Smooth muscle cell (in vitro differentiated cells): ENCODE measurements at regions not wholly inside any gene's neighbourhood (a gene's known extent, or its start where the extent isn't known, plus 50 kb on each side); places are given as distances from the start of the nearest gene placed in this dataset.
"Not testable (repeated sequence)": the region's sequence is repeated elsewhere in the genome, so short reads cannot be mapped to it uniquely, and the experiment has no call there.

Experiments used
- DNase-seq: peaks from one replicate; lab custom pipeline; 2025; ENCODE audit not compliant: unreplicated experiment; lab: John Stamatoyannopoulos, UW
- H2AFZ ChIP-seq: fragments of 200-600 bp; sonication (generic); 2 replicates; pipeline ENCODE4 v1.6.0; 2016; ENCODE audit warnings: antibody characterized with exemption, low read depth, mild to moderate bottlenecking
- H3F3A ChIP-seq: fragments of 200-600 bp; sonication (generic); 2 replicates; pipeline ENCODE4 v1.6.0; 2017; ENCODE audit warnings: antibody characterized with exemption, low read depth
- H3K27ac ChIP-seq: fragments of 200-600 bp; sonication (generic); 2 replicates; pipeline ENCODE4 v1.5.1; 2016; ENCODE audit warnings: low read depth, mild to moderate bottlenecking
- H3K27me3 ChIP-seq: fragments of 200-600 bp; sonication (generic); 2 replicates; pipeline ENCODE4 v1.6.1; 2016; ENCODE audit warnings: low read depth, mild to moderate bottlenecking
- H3K36me3 ChIP-seq: fragments of 200-600 bp; sonication (generic); 2 replicates; pipeline ENCODE4 v1.5.1; 2016; ENCODE audit warnings: low read depth
- H3K4me1 ChIP-seq: fragments of 200-600 bp; sonication (generic); 2 replicates; pipeline ENCODE4 v1.5.1; 2016; ENCODE audit warnings: low read depth
- H3K4me2 ChIP-seq: fragments of 200-600 bp; sonication (generic); 2 replicates; pipeline ENCODE4 v1.6.0; 2016; ENCODE audit warnings: mild to moderate bottlenecking
- H3K4me3 ChIP-seq: fragments of 200-600 bp; sonication (generic); 2 replicates; pipeline ENCODE4 v1.5.1; 2016; ENCODE audit warnings: mild to moderate bottlenecking
- H3K79me2 ChIP-seq: fragments of 200-600 bp; sonication (generic); 2 replicates; pipeline ENCODE4 v1.6.0; 2016; ENCODE audit warnings: low read depth, mild to moderate bottlenecking
- H3K9ac ChIP-seq: fragments of 200-600 bp; sonication (generic); 2 replicates; pipeline ENCODE4 v1.6.0; 2016; ENCODE audit warnings: low read depth
- H3K9me3 ChIP-seq: fragments of 200-600 bp; sonication (generic); replicated peaks from 2 replicates; pipeline ENCODE4 v1.5.1; 2016; ENCODE audit warnings: low read depth
- H4K20me1 ChIP-seq: fragments of 200-600 bp; sonication (generic); 2 replicates; pipeline ENCODE4 v1.6.0; 2016; ENCODE audit warnings: low read depth
- CTCF ChIP-seq: fragments of 200-600 bp; sonication (generic); IDR thresholded peaks from 2 replicates; pipeline ENCODE4 v1.5.1; 2017; ENCODE audit warnings: borderline replicate concordance, mild to moderate bottlenecking, antibody characterized with exemption; ENCODE audit not compliant: insufficient read depth, poor library complexity, severe bottlenecking
- WGBS: methylation state at CpG from one replicate; pipeline ENCODE4 v1.1.7; 2016; ENCODE audit warnings: low lambda C conversion rate; 5-methylcytosine and 5-hydroxymethylcytosine counted together

- no peaks in the 10 kb centered on the region for H3K79me2 ChIP-seq
- H4K20me1 ChIP-seq: no peaks in the 10 kb centered on the region
- H3K4me1 ChIP-seq: no peaks in the 10 kb centered on the region
- no peak overlapping the region for H3K27ac ChIP-seq
- no peaks in the 10 kb centered on the region for H3K9me3 ChIP-seq
- no peaks in the 10 kb centered on the region for H3F3A ChIP-seq
- DNase-seq: no peak
- no peaks in the 10 kb centered on the region for H3K27me3 ChIP-seq
- H3K4me3 ChIP-seq: no peak overlapping the region
- H3K36me3 ChIP-seq: no peaks in the 10 kb centered on the region
- no peak overlapping the region for H3K4me2 ChIP-seq
- H3K9ac ChIP-seq: no peak overlapping the region
- no peak overlapping the region for H2AFZ ChIP-seq
- no peak for TF ChIP-seq CTCF
Observed at GRCh38 chr13:50742968-50743367, 100.5 kb downstream of the DLEU7 start.

GRCh38 chr13:50744116-50744660 is 99.3 kb downstream of the DLEU7 start:
- Histone ChIP-seq H3K4me2 (no peak overlapping the region), H3K27ac (no peak overlapping the region), H3K4me3 (no peak overlapping the region), H3K9me3 (no peaks in the 10 kb centered on the region), H4K20me1 (no peaks in the 10 kb centered on the region), H3F3A (no peaks in the 10 kb centered on the region), H2AFZ (no peak overlapping the region), H3K27me3 (no peaks in the 10 kb centered on the region), H3K4me1 (no peaks in the 10 kb centered on the region), H3K79me2 (no peaks in the 10 kb centered on the region), H3K9ac (no peak overlapping the region), H3K36me3 (no peaks in the 10 kb centered on the region)
- TF ChIP-seq CTCF: no peak
- DNase-seq: no peak
- 87% methylated on average over 6 of the region's 6 CpGs for WGBS

- Histone ChIP-seq H2AFZ (no peak overlapping the region), H3K4me3 (no peak overlapping the region), H4K20me1 (no peaks in the 10 kb centered on the region), H3K27me3 (no peaks in the 10 kb centered on the region), H3K4me2 (no peak overlapping the region), H3K4me1 (no peaks in the 10 kb centered on the region), H3K9me3 (no peaks in the 10 kb centered on the region), H3K36me3 (no peaks in the 10 kb centered on the region), H3F3A (no peaks in the 10 kb centered on the region), H3K79me2 (no peaks in the 10 kb centered on the region), H3K9ac (no peak overlapping the region), H3K27ac (no peak overlapping the region)
- 91% methylated on average over 4 of the region's 4 CpGs for WGBS
- DNase-seq: no peak
- TF ChIP-seq CTCF: no peak
Observed at GRCh38 chr13:50745542-50746115, 97.9 kb downstream of the DLEU7 start.

GRCh38 chr13:50747737-50748350 is 95.6 kb downstream of the DLEU7 start:
- no peaks in the 10 kb centered on the region for H3F3A ChIP-seq
- no peaks in the 10 kb centered on the region for H3K36me3 ChIP-seq
- no peaks in the 10 kb centered on the region for H3K27me3 ChIP-seq
- no peak overlapping the region for H3K4me3 ChIP-seq
- no peaks in the 10 kb centered on the region for H3K9me3 ChIP-seq
- WGBS: 64% methylated on average over 3 of the region's 3 CpGs
- no peak overlapping the region for H3K27ac ChIP-seq
- TF ChIP-seq CTCF: no peak
- no peak overlapping the region for H3K4me2 ChIP-seq
- no peak overlapping the region for H2AFZ ChIP-seq
- H3K79me2 ChIP-seq: no peaks in the 10 kb centered on the region
- H3K9ac ChIP-seq: no peak overlapping the region
- DNase-seq: no peak
- H4K20me1 ChIP-seq: no peaks in the 10 kb centered on the region
- H3K4me1 ChIP-seq: no peaks in the 10 kb centered on the region

- not testable (repeated sequence) for H3K4me1 ChIP-seq, H2AFZ ChIP-seq, DNase-seq, H3K9me3 ChIP-seq, H3K27me3 ChIP-seq, H3K9ac ChIP-seq, H3K4me3 ChIP-seq, H3K4me2 ChIP-seq, H3F3A ChIP-seq, H3K36me3 ChIP-seq, H3K27ac ChIP-seq, H4K20me1 ChIP-seq, H3K79me2 ChIP-seq
- WGBS: 81% methylated on average over 16 of the region's 17 CpGs
Observed at GRCh38 chr13:50753221-50753620, 90.3 kb downstream of the DLEU7 start.
